Liver (tissue), 8 donors: ENCODE measurements at regions not wholly inside any gene's neighbourhood (a gene's known extent, or its start where the extent isn't known, plus 50 kb on each side); places are given as distances from the start of the nearest gene placed in this dataset.

Experiments used
- DNase-seq: peaks from one replicate; pipeline ENCODE4 v3.0.0-alpha.2; 2017; ENCODE audit warnings: low spot score
- H3K27ac ChIP-seq, 2 donors: one replicate each; pipeline ENCODE4 v1.7.0; 2013; ENCODE audit warnings: inconsistent platforms in 2 of 2, low read length in 2 of 2, control low read depth in 1 of 2, low read depth in 1 of 2, mild to moderate bottlenecking in 1 of 2
- H3K27me3 ChIP-seq, 4 donors: one replicate each; pipeline versions ENCODE4 v1.6.1 to v1.7.0; 2013; ENCODE audit warnings: low read length in 3 of 4, inconsistent platforms in 1 of 4, mild to moderate bottlenecking in 1 of 4, moderate library complexity in 1 of 4; ENCODE audit not compliant: control insufficient read depth in 4 of 4, insufficient read depth in 4 of 4
- H3K36me3 ChIP-seq, 4 donors: one replicate each; pipeline versions ENCODE4 v1.6.1 to v1.7.0; 2013; ENCODE audit warnings: low read length in 3 of 4, mild to moderate bottlenecking in 3 of 4, low read depth in 1 of 4, moderate library complexity in 1 of 4; ENCODE audit not compliant: control insufficient read depth in 4 of 4, insufficient read depth in 3 of 4
- H3K4me1 ChIP-seq, 4 donors: one replicate each; pipeline versions ENCODE4 v1.6.1 to v1.7.0; 2013; ENCODE audit warnings: low read length in 3 of 4, mild to moderate bottlenecking in 3 of 4, moderate library complexity in 1 of 4; ENCODE audit not compliant: control insufficient read depth in 4 of 4, insufficient read depth in 4 of 4
- H3K4me3 ChIP-seq, 3 donors: one replicate each; pipeline versions ENCODE4 v1.6.1 to v1.7.0; 2013; ENCODE audit warnings: low read length in 3 of 3, control low read depth in 1 of 3, low read depth in 1 of 3, mild to moderate bottlenecking in 1 of 3
- H3K9ac ChIP-seq, 2 donors: one replicate each; pipeline ENCODE4 v1.7.0; 2013; ENCODE audit warnings: low read length in 2 of 2, mild to moderate bottlenecking in 2 of 2, moderate library complexity in 2 of 2, control low read depth in 1 of 2, low read depth in 1 of 2
- H3K9me3 ChIP-seq, 4 donors: one replicate each; pipeline versions ENCODE4 v1.6.1 to v1.7.0; 2013; ENCODE audit warnings: low read length in 3 of 4; ENCODE audit not compliant: control insufficient read depth in 4 of 4
- EGR1 ChIP-seq, 2 donors: IDR thresholded peaks; 2 replicates each; pipeline ENCODE4 v1.6.1; 2016 to 2018; ENCODE audit warnings: antibody characterized with exemption in 2 of 2, low read depth in 2 of 2
- FOXA1 ChIP-seq: IDR thresholded peaks from 2 replicates; pipeline ENCODE4 v1.6.1; 2016; ENCODE audit warnings: antibody characterized with exemption
- FOXA2 ChIP-seq: IDR thresholded peaks from 2 replicates; pipeline ENCODE4 v1.6.1; 2016; ENCODE audit warnings: antibody characterized with exemption
- GABPA ChIP-seq, 2 donors: IDR thresholded peaks in 1 of 2; conservative IDR thresholded peaks in 1 of 2; 2 replicates each; pipeline ENCODE4 v1.6.1; 2016; ENCODE audit warnings: antibody characterized with exemption in 2 of 2, mild to moderate bottlenecking in 1 of 2, moderate library complexity in 1 of 2
- HNF4A ChIP-seq, 2 donors: conservative IDR thresholded peaks; 2 replicates each; pipeline ENCODE4 v1.6.1; 2016; ENCODE audit warnings: antibody characterized with exemption in 2 of 2, mild to moderate bottlenecking in 2 of 2
- HNF4G ChIP-seq: IDR thresholded peaks from 2 replicates; pipeline ENCODE4 v1.6.1; 2016; ENCODE audit warnings: antibody characterized with exemption
- JUND ChIP-seq, 2 donors: IDR thresholded peaks; 2 replicates each; pipeline ENCODE4 v1.6.1; 2016; ENCODE audit warnings: antibody characterized with exemption in 2 of 2
- NR2F2 ChIP-seq: IDR thresholded peaks from 2 replicates; pipeline ENCODE4 v1.6.1; 2016; ENCODE audit warnings: antibody characterized with exemption
- RAD21 ChIP-seq, 2 donors: IDR thresholded peaks; 2 replicates each; pipeline ENCODE4 v1.6.1; 2016; ENCODE audit warnings: antibody characterized with exemption in 2 of 2, mild to moderate bottlenecking in 2 of 2
- RXRA ChIP-seq, 2 donors: IDR thresholded peaks; 2 replicates each; pipeline ENCODE4 v1.6.1; 2017 to 2018; ENCODE audit warnings: antibody characterized with exemption in 2 of 2, mild to moderate bottlenecking in 1 of 2
- SP1 ChIP-seq: IDR thresholded peaks from 2 replicates; pipeline ENCODE4 v1.6.1; 2018; ENCODE audit warnings: antibody characterized with exemption, mild to moderate bottlenecking
- TAF1 ChIP-seq: conservative IDR thresholded peaks from 2 replicates; pipeline ENCODE4 v1.6.1; 2016; ENCODE audit warnings: antibody characterized with exemption, mild to moderate bottlenecking
- WGBS: extraction: QIAGEN DNeasy Blood & Tissue Kit; methylation state at CpG from one replicate; pipeline ENCODE4 v1.1.7; 2013; 5-methylcytosine and 5-hydroxymethylcytosine counted together
- TF ChIP-seq, protein P1 (sequence below): IDR thresholded peaks from 2 replicates; pipeline ENCODE4 v1.6.1; 2016; ENCODE audit warnings: antibody characterized with exemption
- TF ChIP-seq, protein P2 (sequence below): IDR thresholded peaks from 2 replicates; pipeline ENCODE4 v1.6.1; 2016; ENCODE audit warnings: antibody characterized with exemption, mild to moderate bottlenecking
- TF ChIP-seq, protein P3 (sequence below): IDR thresholded peaks from 2 replicates; pipeline ENCODE4 v1.6.1; 2016; ENCODE audit warnings: antibody characterized with exemption
- TF ChIP-seq, protein P4 (sequence below): IDR thresholded peaks from 2 replicates; pipeline ENCODE4 v1.6.1; 2016; ENCODE audit warnings: antibody characterized with exemption
- TF ChIP-seq, protein P5 (sequence below): fragments of 150-350 bp; IDR thresholded peaks from 2 replicates; pipeline ENCODE4 v1.5.1; 2017; ENCODE audit warnings: improper control_type of control experiment, low read depth, low read length; ENCODE audit not compliant: missing input control
- donor health status: healthy.
- donor health status: healthy.
- donor health status: healthy.
- donor health status: healthy.
- donor health status: healthy.

DNA sequence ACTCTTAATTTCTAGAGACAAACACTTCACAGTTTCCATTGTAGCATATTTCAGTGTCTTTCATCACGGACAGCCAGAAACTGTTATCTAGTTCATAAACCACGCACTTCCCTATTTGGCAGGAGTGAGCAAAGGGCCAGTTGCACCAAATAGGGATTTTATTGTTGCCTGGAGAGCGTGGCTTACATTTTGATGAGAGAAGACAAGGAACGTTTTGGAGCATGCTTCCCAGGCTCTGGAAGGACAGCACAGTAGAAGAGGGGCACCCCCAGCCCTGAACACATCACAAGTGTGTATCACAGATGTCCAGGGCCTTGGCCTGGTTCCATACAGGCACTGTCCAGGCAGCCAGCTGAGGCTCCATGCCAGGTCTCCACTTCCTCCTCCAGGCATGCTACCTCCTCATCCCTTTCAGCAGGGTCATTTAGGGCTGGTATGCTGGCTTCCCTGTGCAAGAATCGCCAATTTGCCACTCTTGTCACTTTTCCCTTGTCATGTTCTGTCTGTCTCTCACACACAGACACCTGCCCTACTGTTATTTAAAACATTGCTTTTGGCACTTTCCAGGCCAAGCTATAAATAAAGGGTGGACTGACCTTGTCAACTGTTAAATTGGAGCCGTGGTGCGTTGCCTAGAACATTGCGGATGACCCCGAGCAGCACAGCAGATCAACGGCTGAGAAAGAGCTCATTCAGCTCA lies 235.0 kb upstream of the GMDS start (continued):
- TF ChIP-seq, protein P1, sequence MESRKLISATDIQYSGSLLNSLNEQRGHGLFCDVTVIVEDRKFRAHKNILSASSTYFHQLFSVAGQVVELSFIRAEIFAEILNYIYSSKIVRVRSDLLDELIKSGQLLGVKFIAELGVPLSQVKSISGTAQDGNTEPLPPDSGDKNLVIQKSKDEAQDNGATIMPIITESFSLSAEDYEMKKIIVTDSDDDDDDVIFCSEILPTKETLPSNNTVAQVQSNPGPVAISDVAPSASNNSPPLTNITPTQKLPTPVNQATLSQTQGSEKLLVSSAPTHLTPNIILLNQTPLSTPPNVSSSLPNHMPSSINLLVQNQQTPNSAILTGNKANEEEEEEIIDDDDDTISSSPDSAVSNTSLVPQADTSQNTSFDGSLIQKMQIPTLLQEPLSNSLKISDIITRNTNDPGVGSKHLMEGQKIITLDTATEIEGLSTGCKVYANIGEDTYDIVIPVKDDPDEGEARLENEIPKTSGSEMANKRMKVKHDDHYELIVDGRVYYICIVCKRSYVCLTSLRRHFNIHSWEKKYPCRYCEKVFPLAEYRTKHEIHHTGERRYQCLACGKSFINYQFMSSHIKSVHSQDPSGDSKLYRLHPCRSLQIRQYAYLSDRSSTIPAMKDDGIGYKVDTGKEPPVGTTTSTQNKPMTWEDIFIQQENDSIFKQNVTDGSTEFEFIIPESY: no peak
- no peak for TF ChIP-seq NR2F2
- TF ChIP-seq FOXA1: no peak
- TF ChIP-seq, protein P2, sequence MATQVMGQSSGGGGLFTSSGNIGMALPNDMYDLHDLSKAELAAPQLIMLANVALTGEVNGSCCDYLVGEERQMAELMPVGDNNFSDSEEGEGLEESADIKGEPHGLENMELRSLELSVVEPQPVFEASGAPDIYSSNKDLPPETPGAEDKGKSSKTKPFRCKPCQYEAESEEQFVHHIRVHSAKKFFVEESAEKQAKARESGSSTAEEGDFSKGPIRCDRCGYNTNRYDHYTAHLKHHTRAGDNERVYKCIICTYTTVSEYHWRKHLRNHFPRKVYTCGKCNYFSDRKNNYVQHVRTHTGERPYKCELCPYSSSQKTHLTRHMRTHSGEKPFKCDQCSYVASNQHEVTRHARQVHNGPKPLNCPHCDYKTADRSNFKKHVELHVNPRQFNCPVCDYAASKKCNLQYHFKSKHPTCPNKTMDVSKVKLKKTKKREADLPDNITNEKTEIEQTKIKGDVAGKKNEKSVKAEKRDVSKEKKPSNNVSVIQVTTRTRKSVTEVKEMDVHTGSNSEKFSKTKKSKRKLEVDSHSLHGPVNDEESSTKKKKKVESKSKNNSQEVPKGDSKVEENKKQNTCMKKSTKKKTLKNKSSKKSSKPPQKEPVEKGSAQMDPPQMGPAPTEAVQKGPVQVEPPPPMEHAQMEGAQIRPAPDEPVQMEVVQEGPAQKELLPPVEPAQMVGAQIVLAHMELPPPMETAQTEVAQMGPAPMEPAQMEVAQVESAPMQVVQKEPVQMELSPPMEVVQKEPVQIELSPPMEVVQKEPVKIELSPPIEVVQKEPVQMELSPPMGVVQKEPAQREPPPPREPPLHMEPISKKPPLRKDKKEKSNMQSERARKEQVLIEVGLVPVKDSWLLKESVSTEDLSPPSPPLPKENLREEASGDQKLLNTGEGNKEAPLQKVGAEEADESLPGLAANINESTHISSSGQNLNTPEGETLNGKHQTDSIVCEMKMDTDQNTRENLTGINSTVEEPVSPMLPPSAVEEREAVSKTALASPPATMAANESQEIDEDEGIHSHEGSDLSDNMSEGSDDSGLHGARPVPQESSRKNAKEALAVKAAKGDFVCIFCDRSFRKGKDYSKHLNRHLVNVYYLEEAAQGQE: no peak
- no peak for TF ChIP-seq HNF4G
- TF ChIP-seq RAD21 (IDR thresholded peaks at IDR 0.05): no peak

DNA sequence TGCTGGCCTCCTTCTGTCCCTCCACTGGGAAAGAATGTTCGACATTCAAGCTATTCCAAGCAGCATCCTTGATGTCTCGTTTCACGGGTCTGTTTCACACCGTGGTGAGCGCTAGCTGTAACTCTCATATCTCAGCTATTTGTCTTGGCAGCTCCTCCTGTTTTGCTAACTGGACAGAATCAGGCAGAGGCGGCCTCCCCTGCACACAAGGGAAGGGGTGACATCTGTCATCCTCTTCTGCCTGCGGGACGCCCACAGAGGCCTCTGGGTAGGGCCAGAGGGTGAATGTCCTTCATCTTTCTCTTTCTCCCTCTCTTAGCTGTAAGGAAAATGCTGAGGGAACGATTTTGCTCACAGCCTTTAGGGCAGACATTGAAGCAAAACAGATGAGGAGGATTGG lies 232.8 kb upstream of the GMDS start:
- TF ChIP-seq FOXA1 (no peak), JUND (IDR thresholded peaks at IDR 0.05) (no peak), HNF4A (conservative IDR thresholded peaks at IDR 0.05) (no peak), FOXA2 (no peak)
- TF ChIP-seq, protein P3, sequence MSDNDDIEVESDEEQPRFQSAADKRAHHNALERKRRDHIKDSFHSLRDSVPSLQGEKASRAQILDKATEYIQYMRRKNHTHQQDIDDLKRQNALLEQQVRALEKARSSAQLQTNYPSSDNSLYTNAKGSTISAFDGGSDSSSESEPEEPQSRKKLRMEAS: no peak
- 60% methylated on average over 9 of the region's 9 CpGs for WGBS
- DNase-seq: no peak

DNA sequence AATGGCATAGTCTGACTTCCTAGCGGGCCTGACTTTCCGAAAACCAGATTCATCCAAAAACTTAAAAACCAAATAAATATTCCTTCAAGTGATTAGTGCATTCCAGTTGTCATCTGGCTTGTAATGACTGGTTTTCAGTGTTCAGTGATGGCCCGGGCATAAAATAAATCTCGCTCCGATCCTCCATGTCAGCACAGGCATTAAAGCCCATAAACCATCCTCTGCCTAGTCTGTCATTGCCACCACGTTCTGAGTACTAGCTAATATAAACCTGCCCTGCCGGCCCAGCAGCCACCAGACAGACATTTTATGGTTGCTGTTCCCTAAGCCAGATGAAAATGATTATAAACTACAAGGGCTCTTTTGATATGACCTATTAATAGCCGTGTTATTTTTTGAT lies 232.3 kb upstream of the GMDS start:
- no peak overlapping the region for H3K9ac ChIP-seq
- H3K27me3 ChIP-seq: no peaks in the 10 kb centered on the region
- H3K4me3 ChIP-seq: no peak overlapping the region
- H3K4me1 ChIP-seq: no peaks in the 10 kb centered on the region
- H3K27ac ChIP-seq: no peak overlapping the region
- no peak for DNase-seq
- H3K9me3 ChIP-seq: peaks cover 2 to 3% (median 2%) of the 10 kb centered on the region in 4 donors
- no peaks in the 10 kb centered on the region for H3K36me3 ChIP-seq
- WGBS: 79% methylated on average over 8 of the region's 8 CpGs
- TF ChIP-seq, protein P4, sequence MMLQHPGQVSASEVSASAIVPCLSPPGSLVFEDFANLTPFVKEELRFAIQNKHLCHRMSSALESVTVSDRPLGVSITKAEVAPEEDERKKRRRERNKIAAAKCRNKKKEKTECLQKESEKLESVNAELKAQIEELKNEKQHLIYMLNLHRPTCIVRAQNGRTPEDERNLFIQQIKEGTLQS: no peak
- no peak for TF ChIP-seq FOXA2
- TF ChIP-seq, protein P5, sequence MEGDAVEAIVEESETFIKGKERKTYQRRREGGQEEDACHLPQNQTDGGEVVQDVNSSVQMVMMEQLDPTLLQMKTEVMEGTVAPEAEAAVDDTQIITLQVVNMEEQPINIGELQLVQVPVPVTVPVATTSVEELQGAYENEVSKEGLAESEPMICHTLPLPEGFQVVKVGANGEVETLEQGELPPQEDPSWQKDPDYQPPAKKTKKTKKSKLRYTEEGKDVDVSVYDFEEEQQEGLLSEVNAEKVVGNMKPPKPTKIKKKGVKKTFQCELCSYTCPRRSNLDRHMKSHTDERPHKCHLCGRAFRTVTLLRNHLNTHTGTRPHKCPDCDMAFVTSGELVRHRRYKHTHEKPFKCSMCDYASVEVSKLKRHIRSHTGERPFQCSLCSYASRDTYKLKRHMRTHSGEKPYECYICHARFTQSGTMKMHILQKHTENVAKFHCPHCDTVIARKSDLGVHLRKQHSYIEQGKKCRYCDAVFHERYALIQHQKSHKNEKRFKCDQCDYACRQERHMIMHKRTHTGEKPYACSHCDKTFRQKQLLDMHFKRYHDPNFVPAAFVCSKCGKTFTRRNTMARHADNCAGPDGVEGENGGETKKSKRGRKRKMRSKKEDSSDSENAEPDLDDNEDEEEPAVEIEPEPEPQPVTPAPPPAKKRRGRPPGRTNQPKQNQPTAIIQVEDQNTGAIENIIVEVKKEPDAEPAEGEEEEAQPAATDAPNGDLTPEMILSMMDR: no peak
- TF ChIP-seq, protein P3: no peak
- no peak for TF ChIP-seq NR2F2
- no peak for TF ChIP-seq SP1
- no peak for TF ChIP-seq HNF4G
- TF ChIP-seq JUND (IDR thresholded peaks at IDR 0.05): no peak
- TF ChIP-seq, protein P1: no peak
- no peak for TF ChIP-seq RXRA (IDR thresholded peaks at IDR 0.05)
- TF ChIP-seq GABPA (IDR thresholded peaks at IDR 0.05 in 1 of 2, conservative IDR thresholded peaks at IDR 0.05 in 1 of 2): no peak
- no peak for TF ChIP-seq TAF1
- no peak for TF ChIP-seq FOXA1
- TF ChIP-seq EGR1 (IDR thresholded peaks at IDR 0.05; ENCODE audit: low read depth in 2 of 2): no peak
- TF ChIP-seq RAD21 (IDR thresholded peaks at IDR 0.05): no peak
- no peak for TF ChIP-seq HNF4A (conservative IDR thresholded peaks at IDR 0.05)

More for the DNA sequence above, 232.8 kb upstream of the GMDS start:
- Histone ChIP-seq H3K27ac (no peak overlapping the region), H3K27me3 (no peaks in the 10 kb centered on the region), H3K9ac (no peak overlapping the region), H3K36me3 (no peaks in the 10 kb centered on the region), H3K4me3 (no peak overlapping the region), H3K4me1 (no peaks in the 10 kb centered on the region), H3K9me3 (peaks cover 2 to 5% (median 3%) of the 10 kb centered on the region in 4 donors)
